Prostate gland (tissue), 2 donors: ENCODE measurements at regions not wholly inside any gene's neighbourhood (a gene's known extent, or its start where the extent isn't known, plus 50 kb on each side); places are given as distances from the start of the nearest gene placed in this dataset.

ENCODE experiments used
- POLR2AphosphoS5 ChIP-seq: sonication (generic); formaldehyde crosslinking; IDR thresholded peaks from one replicate; pipeline ENCODE4 v1.6.1; 2017; ENCODE audit warnings: antibody characterized with exemption
- TF ChIP-seq, protein P1 (sequence below), 4 experiments: fragments of 200-600 bp in 2 of 4; fragments of 450-650 bp in 2 of 4; sonication (generic) in 2 of 4; IDR thresholded peaks; 1 replicate in 3 of 4; 2 replicates in 1 of 4; pipeline ENCODE4 v1.5.1; 2016 to 2019; ENCODE audit warnings: antibody characterized with exemption in 4 of 4, mild to moderate bottlenecking in 2 of 4, moderate library complexity in 2 of 4

- TF ChIP-seq, protein P1, sequence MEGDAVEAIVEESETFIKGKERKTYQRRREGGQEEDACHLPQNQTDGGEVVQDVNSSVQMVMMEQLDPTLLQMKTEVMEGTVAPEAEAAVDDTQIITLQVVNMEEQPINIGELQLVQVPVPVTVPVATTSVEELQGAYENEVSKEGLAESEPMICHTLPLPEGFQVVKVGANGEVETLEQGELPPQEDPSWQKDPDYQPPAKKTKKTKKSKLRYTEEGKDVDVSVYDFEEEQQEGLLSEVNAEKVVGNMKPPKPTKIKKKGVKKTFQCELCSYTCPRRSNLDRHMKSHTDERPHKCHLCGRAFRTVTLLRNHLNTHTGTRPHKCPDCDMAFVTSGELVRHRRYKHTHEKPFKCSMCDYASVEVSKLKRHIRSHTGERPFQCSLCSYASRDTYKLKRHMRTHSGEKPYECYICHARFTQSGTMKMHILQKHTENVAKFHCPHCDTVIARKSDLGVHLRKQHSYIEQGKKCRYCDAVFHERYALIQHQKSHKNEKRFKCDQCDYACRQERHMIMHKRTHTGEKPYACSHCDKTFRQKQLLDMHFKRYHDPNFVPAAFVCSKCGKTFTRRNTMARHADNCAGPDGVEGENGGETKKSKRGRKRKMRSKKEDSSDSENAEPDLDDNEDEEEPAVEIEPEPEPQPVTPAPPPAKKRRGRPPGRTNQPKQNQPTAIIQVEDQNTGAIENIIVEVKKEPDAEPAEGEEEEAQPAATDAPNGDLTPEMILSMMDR (IDR thresholded peaks at IDR 0.05), result no peak
- peak; percentile 82 for TF ChIP-seq POLR2AphosphoS5
Measured at GRCh38 chr15:60223176-60223575, 174.6 kb downstream of the ANXA2 start.
